GM10847 (cell line): ENCODE measurements at regions not wholly inside any gene's neighbourhood (a gene's known extent, or its start where the extent isn't known, plus 50 kb on each side); places are given as distances from the start of the nearest gene placed in this dataset.

Source experiments
- POLR2A ChIP-seq: IDR thresholded peaks from 2 replicates; pipeline ENCODE4 v1.6.1; 2011; ENCODE audit not compliant: insufficient read length; ENCODE audit errors: extremely low read depth

DNA sequence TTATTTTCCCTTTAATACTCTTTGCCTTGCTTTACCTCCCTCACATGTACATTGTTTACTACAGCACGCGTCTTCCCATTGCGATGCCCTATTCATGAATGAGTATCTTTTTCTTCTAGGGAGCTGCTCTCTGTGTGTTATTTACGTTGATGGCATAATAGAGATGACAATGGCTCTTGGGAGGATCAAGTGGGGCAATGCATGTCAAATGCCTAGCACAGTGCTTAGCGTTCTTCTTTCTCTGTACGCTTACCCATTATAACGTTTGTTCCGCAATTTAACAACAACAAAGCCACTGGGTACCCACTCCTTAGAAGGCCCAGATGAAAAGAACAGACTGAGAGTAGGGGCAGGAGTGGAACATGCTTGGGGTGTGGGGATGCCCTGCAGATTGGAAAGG lies 271.6 kb upstream of the TNRC6C start:
- TF ChIP-seq POLR2A = no peak

DNA sequence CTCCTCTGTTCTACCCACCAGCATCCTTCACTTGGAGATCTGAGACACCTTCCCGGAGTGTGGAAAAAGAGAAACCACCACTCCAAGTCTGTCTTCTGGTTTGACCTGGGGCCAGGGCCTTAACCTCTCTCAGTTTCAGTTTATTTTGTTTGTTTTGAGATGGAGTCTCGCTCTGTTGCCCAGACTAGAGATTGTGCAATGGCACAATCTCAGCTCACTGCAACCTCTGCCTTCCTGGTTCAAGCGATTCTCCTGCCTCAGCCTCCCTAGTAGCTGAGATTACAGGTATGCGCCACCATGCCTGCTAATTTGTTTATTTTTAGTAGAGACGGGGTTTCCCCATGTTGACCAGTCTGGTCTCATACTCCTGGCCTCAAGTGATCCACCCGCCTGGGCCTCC lies 271.1 kb upstream of the TNRC6C start:
- no peak for TF ChIP-seq POLR2A

DNA sequence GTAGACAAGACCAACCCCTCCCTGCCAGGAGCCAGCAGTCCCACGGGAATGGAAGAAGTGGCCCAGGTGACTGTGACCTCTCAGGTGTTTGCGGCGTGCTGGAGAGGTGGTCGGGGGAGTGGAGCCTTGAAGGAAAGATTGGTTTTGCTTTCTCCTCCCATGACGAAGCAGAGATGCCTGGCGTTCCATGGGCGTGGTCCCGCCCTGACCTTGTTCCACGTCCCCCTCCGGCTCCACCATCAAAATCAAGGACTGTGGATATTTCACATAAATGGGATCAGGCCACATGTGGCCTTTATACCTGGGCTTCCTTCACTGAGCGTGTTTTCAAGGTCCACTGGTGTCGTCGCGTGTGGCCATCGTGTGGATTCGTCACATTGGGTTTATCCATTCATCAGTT lies 270.6 kb upstream of the TNRC6C start:
- no peak for TF ChIP-seq POLR2A

DNA sequence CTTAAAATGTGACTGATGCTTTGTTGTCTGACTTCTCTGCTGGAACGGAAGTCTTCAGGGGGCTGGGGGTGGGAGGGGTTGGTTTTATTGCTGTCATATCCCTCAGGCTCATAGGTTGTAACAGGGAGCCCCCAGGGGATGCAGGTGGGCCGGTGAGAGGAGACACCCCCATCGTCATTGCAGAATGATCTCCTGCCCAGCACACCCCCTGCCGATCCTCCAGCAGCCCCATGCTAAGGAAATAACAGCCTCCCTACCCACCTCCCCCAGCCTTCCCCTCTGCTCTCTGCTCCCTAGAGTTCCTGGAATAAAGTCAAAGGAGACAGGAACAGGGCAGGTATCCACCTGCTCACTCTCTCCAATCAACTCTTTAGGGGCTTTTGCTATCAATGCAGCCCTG lies 270.1 kb upstream of the TNRC6C start:
- TF ChIP-seq POLR2A = no peak

DNA sequence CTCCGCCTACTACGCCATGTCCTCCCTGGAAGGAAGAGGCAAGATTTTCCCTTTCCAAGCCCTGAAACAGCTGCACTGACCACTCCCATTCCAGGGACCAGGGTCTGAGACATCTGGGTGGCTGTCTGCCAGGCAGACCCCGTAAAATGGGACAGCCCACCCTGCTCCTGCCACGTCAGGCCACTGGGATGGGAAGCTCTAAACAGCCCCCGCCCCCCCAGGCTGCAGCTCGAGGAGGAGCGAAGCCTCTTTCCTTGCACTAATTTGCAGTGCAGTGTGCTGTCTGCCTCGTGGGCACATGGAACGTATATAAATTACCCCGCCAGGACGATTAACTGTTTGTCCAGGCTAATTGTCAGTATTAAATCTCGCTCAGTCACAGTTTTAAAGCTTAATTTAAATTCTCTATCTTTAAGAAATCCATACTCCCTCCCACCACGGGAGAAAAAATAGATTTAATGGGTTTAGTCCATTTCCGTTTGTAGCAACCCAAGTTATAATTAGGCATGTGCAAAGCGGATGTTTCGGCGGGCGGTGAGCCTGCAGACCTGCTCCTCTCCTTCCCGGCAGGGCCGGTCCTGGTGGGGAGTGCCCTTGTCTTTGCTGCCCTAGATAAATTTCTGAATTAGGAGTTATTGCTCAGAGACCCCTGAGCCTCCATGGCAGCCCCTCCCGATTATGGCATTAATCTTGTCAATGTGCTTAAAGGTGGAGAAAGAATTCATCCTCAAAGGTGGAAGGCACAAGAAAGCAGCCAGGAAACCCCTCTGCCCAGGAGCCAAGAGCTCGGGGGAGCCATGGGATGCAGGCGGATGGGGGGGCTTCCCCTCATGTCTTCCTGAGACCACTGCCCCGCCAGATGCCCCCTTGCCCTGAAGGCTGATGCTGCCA lies 268.0 kb upstream of the TNRC6C start:
- TF ChIP-seq POLR2A = no peak

- TF ChIP-seq POLR2A = no peak
Measured at GRCh38 chr17:77691216-77692085, 267.1 kb upstream of the TNRC6C start.

DNA sequence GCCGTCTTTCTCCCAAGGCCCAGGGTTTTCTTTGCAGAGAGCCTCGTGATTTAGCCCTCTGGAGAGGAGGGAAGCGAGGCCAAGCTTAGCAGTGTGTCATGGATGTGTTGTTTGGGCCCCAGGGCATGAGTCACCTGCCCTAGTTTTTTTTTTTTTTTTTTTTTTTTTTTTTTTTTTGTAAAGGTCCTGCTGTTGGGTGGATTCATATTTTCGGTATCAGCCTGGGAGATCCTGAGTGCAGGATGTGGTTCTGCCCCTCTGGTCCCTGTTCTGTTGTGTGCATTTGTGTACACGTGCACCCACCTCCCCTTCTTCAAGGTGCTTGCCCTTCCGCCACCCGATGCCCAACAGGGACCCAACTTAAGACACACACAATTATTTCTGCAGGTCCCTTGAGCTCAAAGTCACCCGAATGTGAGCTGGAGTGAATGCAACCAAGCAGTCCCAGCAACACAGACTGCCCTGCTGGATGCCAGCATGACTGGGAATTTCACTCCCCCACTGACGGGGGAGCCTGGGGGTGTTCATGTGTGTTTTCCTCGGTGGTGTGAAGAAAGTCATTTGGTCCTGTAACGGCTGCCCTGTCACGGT lies 265.8 kb upstream of the TNRC6C start:
- no peak for TF ChIP-seq POLR2A

DNA sequence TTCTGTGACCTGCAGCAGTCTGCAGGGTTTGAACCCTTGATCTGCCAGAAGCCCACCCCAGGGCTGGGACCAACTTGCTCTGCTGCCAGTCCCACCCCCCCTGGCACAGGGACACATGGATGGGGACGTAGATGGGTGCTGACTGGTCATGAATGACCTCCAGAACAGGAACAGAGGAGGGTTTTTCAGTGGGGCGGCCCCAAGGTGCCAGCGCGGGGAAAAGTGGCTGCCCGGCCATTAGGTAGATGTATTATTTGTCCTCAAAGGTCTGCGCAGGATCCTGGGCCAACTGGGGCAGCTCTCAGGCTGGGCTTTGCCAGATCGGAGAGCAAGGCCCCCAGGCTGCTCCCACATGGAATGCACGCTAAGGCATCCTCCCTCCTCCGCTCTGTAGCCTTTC lies 265.2 kb upstream of the TNRC6C start:
- no peak for TF ChIP-seq POLR2A

DNA sequence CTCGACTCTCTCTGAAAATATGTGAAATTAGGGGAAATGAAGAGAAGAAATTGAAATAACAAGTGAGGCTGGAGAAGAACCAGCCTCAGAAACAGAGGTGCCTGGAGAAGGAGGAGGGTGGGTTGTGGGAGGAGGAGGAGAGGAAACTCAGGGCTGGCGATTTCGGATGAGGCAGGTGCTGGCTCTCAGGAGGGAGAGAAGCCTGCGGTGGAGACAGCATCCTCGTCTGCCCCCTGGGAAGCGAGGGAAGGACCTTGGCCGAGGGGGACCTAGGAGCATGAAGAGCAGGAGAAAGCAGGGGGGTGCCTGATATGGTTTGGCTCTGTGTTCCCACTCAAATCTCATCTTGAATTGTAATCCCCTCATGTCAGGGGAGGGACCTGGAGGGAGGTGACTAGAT lies 264.7 kb upstream of the TNRC6C start:
- no peak for TF ChIP-seq POLR2A

GRCh38 chr17:77694391-77695363 lies 263.8 kb upstream of the TNRC6C start:
- TF ChIP-seq POLR2A = no peak

- no peak for TF ChIP-seq POLR2A
Measured at GRCh38 chr17:77695386-77695785, 263.1 kb upstream of the TNRC6C start.

DNA sequence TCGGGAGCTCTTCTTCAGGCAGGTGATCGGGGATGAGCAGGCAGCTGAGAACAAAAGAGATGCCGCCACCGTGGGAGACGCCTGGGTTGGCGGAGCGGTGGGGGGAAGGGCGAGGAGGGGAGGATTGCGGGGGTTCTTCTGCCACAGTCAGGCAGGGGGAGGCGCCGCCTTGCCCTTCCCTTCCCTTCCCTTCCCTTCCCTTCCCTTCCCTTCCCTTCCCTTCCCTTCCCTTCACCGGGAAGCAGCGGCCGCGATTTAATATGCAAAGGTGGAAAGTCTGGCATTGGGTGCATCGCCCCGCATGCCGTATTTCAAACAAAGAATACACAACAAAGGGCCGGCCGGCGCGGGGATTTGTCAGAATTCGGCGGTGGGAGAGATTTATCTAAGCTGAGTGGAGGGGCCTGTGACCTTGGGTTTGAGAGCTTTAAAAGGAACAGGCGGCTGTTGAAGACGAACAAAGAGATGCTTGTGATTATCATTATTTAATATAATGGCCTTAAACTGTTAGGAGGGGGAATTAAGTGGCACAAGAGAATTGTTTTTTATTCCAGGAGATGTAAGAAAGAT lies 262.3 kb upstream of the TNRC6C start:
- TF ChIP-seq POLR2A = no peak

GRCh38 chr17:77696721-77697460 lies 261.6 kb upstream of the TNRC6C start:
- no peak for TF ChIP-seq POLR2A

GRCh38 chr17:77697480-77698400 lies 260.8 kb upstream of the TNRC6C start:
- no peak for TF ChIP-seq POLR2A
